Stimulated activated naive CD8-positive, alpha-beta T cell treated with anti-CD3 and anti-CD28 coated beads, Interleukin-15, Interleukin-2, amounts not matched to agents 100 ng/mL and 50 ng/mL, for 24 hours (primary cell): ENCODE measurements at regions not wholly inside any gene's neighbourhood (a gene's known extent, or its start where the extent isn't known, plus 50 kb on each side); places are given as distances from the start of the nearest gene placed in this dataset.

Experiments
- H3K27ac Mint-ChIP-seq: one replicate; pipeline ENCODE4 v1.8.0; 2021; ENCODE audit warnings: mild to moderate bottlenecking, mixed read lengths
- H3K27me3 Mint-ChIP-seq: one replicate; pipeline ENCODE4 v1.8.0; 2021; ENCODE audit warnings: mixed read lengths
- H3K36me3 Mint-ChIP-seq: one replicate; pipeline ENCODE4 v1.8.0; 2021; ENCODE audit warnings: low read depth, mixed read lengths
- H3K4me1 Mint-ChIP-seq: one replicate; pipeline ENCODE4 v1.8.0; 2021; ENCODE audit warnings: low read depth, mixed read lengths
- H3K4me3 Mint-ChIP-seq: one replicate; pipeline ENCODE4 v1.8.0; 2021; ENCODE audit warnings: mild to moderate bottlenecking, mixed read lengths
- H3K9me3 Mint-ChIP-seq: one replicate; pipeline ENCODE4 v1.8.0; 2021; ENCODE audit warnings: mixed read lengths

- H3K27ac Mint-ChIP-seq = no peak overlapping the region
- no peaks in the 10 kb centered on the region for H3K9me3 Mint-ChIP-seq
Measured at GRCh38 chr18:49655266-49656072, 93.6 kb downstream of the LIPG start.

GRCh38 chr18:49654347-49654746 is 92.5 kb downstream of the LIPG start:
- no peaks in the 10 kb centered on the region for H3K36me3 Mint-ChIP-seq
- H3K4me1 Mint-ChIP-seq = no peaks in the 10 kb centered on the region
- H3K9me3 Mint-ChIP-seq = no peaks in the 10 kb centered on the region
- no peaks in the 10 kb centered on the region for H3K27me3 Mint-ChIP-seq
- no peak overlapping the region for H3K27ac Mint-ChIP-seq
- no peak overlapping the region for H3K4me3 Mint-ChIP-seq

More at GRCh38 chr18:49655266-49656072, 93.6 kb downstream of the LIPG start:
- Mint-ChIP-seq H3K4me1 (no peaks in the 10 kb centered on the region), H3K4me3 (no peak overlapping the region), H3K27me3 (no peaks in the 10 kb centered on the region), H3K36me3 (no peaks in the 10 kb centered on the region)

- Mint-ChIP-seq H3K9me3 (no peaks in the 10 kb centered on the region), H3K27me3 (no peaks in the 10 kb centered on the region), H3K27ac (no peak overlapping the region), H3K4me3 (no peak overlapping the region), H3K4me1 (no peaks in the 10 kb centered on the region), H3K36me3 (no peaks in the 10 kb centered on the region)
Measured at GRCh38 chr18:49652881-49653724, 91.2 kb downstream of the LIPG start.

GRCh38 chr18:49651033-49651432 is 89.2 kb downstream of the LIPG start:
- no peaks in the 10 kb centered on the region for H3K27me3 Mint-ChIP-seq
- H3K27ac Mint-ChIP-seq = no peak overlapping the region
- no peaks in the 10 kb centered on the region for H3K36me3 Mint-ChIP-seq
- no peak overlapping the region for H3K4me3 Mint-ChIP-seq
- no peaks in the 10 kb centered on the region for H3K9me3 Mint-ChIP-seq
- H3K4me1 Mint-ChIP-seq = no peaks in the 10 kb centered on the region

GRCh38 chr18:49650426-49650891 is 88.6 kb downstream of the LIPG start:
- Mint-ChIP-seq H3K36me3 (no peaks in the 10 kb centered on the region), H3K27ac (no peak overlapping the region), H3K27me3 (no peaks in the 10 kb centered on the region), H3K4me1 (no peaks in the 10 kb centered on the region), H3K4me3 (no peak overlapping the region), H3K9me3 (no peaks in the 10 kb centered on the region)

GRCh38 chr18:49648811-49649210 is 87.0 kb downstream of the LIPG start:
- H3K4me3 Mint-ChIP-seq = no peak overlapping the region
- no peaks in the 10 kb centered on the region for H3K4me1 Mint-ChIP-seq
- H3K27ac Mint-ChIP-seq = no peak overlapping the region
- no peaks in the 10 kb centered on the region for H3K36me3 Mint-ChIP-seq
- H3K9me3 Mint-ChIP-seq = no peaks in the 10 kb centered on the region
- no peaks in the 10 kb centered on the region for H3K27me3 Mint-ChIP-seq
